ENCODE measurements at regions not wholly inside any gene's neighbourhood (a gene's known extent, or its start where the extent isn't known, plus 50 kb on each side); places are given as distances from the start of the nearest gene placed in this dataset.

DNA sequence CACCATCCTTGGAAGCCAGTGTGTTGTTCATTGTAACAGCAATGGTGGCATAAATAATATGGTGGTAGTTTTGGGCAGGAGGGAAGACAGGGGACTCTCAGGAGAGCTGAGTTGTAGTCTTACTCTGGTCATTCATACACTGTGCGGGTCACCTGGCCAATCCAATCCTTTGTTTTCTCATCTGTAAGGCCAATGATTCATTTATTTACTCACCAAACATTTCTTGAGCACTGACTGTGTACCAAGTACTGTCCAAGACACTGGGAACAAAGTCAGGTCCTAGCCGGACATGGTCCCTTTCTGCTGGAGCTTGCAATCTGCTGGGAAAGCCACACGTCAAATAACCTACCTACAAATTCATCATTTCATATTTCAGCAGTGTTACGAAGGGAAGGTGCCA is 302.7 kb downstream of the CYP26B1 start:
- Histone ChIP-seq H3K27me3 (ENCODE audit: control insufficient read depth, insufficient read depth, low read length) (no peaks in the 10 kb centered on the region), H3K9me3 (ENCODE audit: control insufficient read depth, insufficient read depth, low read length) (peaks cover 2% of the 10 kb centered on the region), H3K4me1 (ENCODE audit: control insufficient read depth, insufficient read depth, low read length) (no peaks in the 10 kb centered on the region), H3K4me3 (ENCODE audit: low read depth, low read length) (no peak overlapping the region), H3K36me3 (ENCODE audit: control insufficient read depth, insufficient read depth, low read length) (no peaks in the 10 kb centered on the region), H3K27ac (ENCODE audit: low read depth, low read length) (no peak overlapping the region)
- WGBS (ENCODE audit: insufficient coverage), result 100% methylated on average over 2 of the region's 4 CpGs
- DNase-seq (ENCODE audit: low read depth in 4 of 6, low spot score in 6 of 6), result no peak

DNA sequence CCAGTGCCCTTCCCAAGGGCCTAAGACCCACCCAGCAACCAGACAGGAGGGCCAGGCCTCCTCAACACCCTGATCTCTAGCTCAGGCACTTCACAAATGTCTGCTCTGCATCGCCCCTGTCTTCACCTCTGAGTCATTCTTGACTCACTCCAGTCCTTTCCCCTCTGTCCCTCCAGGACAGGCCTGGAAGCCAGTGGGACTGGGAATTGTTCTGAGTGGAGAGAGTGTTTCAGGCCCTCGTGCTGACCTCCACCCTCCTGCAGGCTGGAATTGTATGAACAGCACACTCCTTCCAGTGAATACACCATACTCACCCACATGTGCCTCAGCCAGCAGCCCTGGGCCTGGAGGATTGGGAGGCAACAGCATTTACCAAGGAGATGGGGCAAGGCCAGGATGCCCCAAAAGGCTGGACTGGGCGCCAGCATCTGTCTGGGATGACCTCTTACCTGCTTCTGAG is 304.2 kb downstream of the CYP26B1 start:
- no peak overlapping the region for H3K4me3 ChIP-seq (ENCODE audit: low read depth, low read length)
- no peak for DNase-seq (ENCODE audit: low read depth in 4 of 6, low spot score in 6 of 6)
- 64% methylated on average over 1 of the region's 3 CpGs for WGBS (ENCODE audit: insufficient coverage)
- no peaks in the 10 kb centered on the region for H3K36me3 ChIP-seq (ENCODE audit: control insufficient read depth, insufficient read depth, low read length)
- no peaks in the 10 kb centered on the region for H3K4me1 ChIP-seq (ENCODE audit: control insufficient read depth, insufficient read depth, low read length)
- H3K27ac ChIP-seq (ENCODE audit: low read depth, low read length), result no peak overlapping the region
- H3K9me3 ChIP-seq (ENCODE audit: control insufficient read depth, insufficient read depth, low read length), result peaks cover 2% of the 10 kb centered on the region
- no peaks in the 10 kb centered on the region for H3K27me3 ChIP-seq (ENCODE audit: control insufficient read depth, insufficient read depth, low read length)

DNA sequence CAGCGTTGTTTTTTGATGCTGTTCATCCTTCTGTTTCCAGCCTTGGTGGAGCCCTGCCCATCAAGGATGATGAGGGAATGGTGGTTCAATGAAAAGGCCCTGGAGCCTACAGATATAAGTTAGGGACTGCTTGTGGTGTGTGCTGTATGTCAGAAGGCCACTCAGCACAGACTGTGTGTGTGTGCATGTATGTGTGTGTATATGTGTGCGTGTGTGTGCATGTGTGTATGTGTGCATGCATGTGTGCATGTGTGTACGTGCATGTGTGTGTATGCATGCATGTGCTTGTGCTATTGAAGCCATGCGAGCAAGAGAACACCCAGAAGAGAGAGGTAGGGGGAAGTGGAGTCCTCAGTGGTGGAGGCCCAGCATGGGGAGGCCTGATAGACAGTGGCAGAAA is 304.9 kb downstream of the CYP26B1 start:
- WGBS (ENCODE audit: insufficient coverage), result 91% methylated on average over 3 of the region's 4 CpGs
- DNase-seq (ENCODE audit: low read depth in 4 of 6, low spot score in 6 of 6), result no peak
- Histone ChIP-seq H3K36me3 (ENCODE audit: control insufficient read depth, insufficient read depth, low read length) (no peaks in the 10 kb centered on the region), H3K4me3 (ENCODE audit: low read depth, low read length) (no peak overlapping the region), H3K4me1 (ENCODE audit: control insufficient read depth, insufficient read depth, low read length) (no peaks in the 10 kb centered on the region), H3K9me3 (ENCODE audit: control insufficient read depth, insufficient read depth, low read length) (peaks cover 2% of the 10 kb centered on the region), H3K27me3 (ENCODE audit: control insufficient read depth, insufficient read depth, low read length) (no peaks in the 10 kb centered on the region), H3K27ac (ENCODE audit: low read depth, low read length) (no peak overlapping the region)

DNA sequence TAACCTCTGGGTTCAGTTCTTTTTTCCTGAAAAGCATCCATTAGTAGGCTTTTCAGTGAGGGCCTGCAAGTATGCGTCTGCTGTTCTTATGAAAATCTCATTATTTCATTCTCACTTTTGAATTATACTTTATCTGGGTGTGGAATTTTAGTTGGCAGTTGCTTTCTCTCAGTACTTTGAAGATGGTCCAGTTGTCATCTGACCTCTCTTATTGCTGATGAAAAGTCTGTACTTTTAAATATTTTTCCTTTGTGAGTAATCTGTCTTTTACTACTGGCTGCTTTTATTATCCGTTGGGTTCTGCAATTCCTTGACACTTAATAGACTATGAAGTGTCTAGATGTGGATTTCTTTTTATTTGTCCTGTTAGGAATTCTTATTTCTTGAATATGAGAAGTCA is 307.8 kb downstream of the CYP26B1 start:
- H3K4me1 ChIP-seq (ENCODE audit: control insufficient read depth, insufficient read depth, low read length), result no peaks in the 10 kb centered on the region
- H3K27ac ChIP-seq (ENCODE audit: low read depth, low read length), result no peak overlapping the region
- no peaks in the 10 kb centered on the region for H3K36me3 ChIP-seq (ENCODE audit: control insufficient read depth, insufficient read depth, low read length)
- WGBS (ENCODE audit: insufficient coverage), result no CpG with 5 or more reads among the region's 2 CpGs
- H3K4me3 ChIP-seq (ENCODE audit: low read depth, low read length), result no peak overlapping the region
- DNase-seq (ENCODE audit: low read depth in 4 of 6, low spot score in 6 of 6), result no peak
- no peaks in the 10 kb centered on the region for H3K27me3 ChIP-seq (ENCODE audit: control insufficient read depth, insufficient read depth, low read length)
- peaks cover 2% of the 10 kb centered on the region for H3K9me3 ChIP-seq (ENCODE audit: control insufficient read depth, insufficient read depth, low read length)

DNA sequence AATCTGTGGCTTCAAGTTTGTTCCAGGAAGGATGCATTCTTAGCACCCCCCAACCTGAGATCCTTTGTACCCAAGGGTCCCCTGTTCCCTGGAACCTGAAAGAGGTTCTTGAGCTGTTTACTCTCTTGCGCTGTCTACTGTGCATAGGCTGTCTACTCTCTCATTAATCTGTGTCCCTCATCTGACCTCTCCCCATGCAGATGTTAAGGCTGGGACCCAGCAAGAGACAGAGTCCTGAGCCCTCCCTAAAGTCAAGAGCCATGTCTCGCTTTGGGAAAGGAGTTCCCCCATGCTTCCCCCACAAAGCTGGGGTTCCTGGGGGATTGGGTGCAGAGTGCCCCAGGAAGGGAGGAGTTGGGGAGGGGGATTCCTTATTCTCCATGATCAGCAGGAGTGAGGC is 312.9 kb downstream of the CYP26B1 start:
- Histone ChIP-seq H3K27ac (ENCODE audit: low read depth, low read length) (no peak overlapping the region), H3K4me3 (ENCODE audit: low read depth, low read length) (no peak overlapping the region), H3K9me3 (ENCODE audit: control insufficient read depth, insufficient read depth, low read length) (no peaks in the 10 kb centered on the region), H3K27me3 (ENCODE audit: control insufficient read depth, insufficient read depth, low read length) (no peaks in the 10 kb centered on the region), H3K4me1 (ENCODE audit: control insufficient read depth, insufficient read depth, low read length) (no peaks in the 10 kb centered on the region), H3K36me3 (ENCODE audit: control insufficient read depth, insufficient read depth, low read length) (no peaks in the 10 kb centered on the region)
- WGBS (ENCODE audit: insufficient coverage), result 100% methylated on average over 1 of the region's 2 CpGs
- no peak for DNase-seq (ENCODE audit: low read depth in 4 of 6, low spot score in 6 of 6)

DNA sequence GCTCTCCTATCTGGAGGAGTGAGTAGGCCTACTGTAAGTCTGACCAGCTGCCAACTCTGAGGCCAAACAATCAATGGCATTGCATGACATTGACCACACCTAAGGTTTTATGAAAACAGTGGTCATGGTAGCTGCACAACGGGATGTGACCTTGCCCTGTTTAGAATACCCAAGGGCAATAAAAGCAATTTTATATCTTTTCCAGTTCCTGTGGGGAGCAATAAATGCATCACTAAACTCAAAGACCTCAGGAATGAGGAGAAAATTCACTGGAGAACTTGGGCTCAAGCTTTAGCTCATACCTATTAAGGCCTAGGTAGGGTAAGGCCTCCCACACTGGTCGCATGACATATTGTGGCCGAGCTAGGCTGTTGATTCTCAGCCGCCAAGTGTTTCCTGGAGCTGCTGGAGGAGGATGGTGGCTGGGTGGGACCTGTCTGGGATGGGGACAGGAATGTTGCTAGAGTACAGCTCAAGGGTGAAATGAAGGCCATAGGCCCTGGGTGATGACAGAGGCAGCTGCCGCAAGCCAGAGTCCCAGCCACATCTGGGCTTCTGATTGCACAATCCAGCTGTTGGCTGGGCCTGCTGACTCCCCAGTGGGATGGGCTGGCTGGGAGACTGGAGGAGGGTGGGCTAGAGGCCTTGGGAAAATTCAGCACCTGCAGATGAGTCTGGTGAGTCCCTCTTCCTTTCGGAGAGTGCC is 313.7 kb downstream of the CYP26B1 start:
- no peaks in the 10 kb centered on the region for H3K27me3 ChIP-seq (ENCODE audit: control insufficient read depth, insufficient read depth, low read length)
- no peak overlapping the region for H3K4me3 ChIP-seq (ENCODE audit: low read depth, low read length)
- 94% methylated on average over 5 of the region's 6 CpGs for WGBS (ENCODE audit: insufficient coverage)
- no peaks in the 10 kb centered on the region for H3K36me3 ChIP-seq (ENCODE audit: control insufficient read depth, insufficient read depth, low read length)
- DNase-seq (ENCODE audit: low read depth in 4 of 6, low spot score in 6 of 6), result no peak
- H3K9me3 ChIP-seq (ENCODE audit: control insufficient read depth, insufficient read depth, low read length), result no peaks in the 10 kb centered on the region
- H3K4me1 ChIP-seq (ENCODE audit: control insufficient read depth, insufficient read depth, low read length), result no peaks in the 10 kb centered on the region
- no peak overlapping the region for H3K27ac ChIP-seq (ENCODE audit: low read depth, low read length)

DNA sequence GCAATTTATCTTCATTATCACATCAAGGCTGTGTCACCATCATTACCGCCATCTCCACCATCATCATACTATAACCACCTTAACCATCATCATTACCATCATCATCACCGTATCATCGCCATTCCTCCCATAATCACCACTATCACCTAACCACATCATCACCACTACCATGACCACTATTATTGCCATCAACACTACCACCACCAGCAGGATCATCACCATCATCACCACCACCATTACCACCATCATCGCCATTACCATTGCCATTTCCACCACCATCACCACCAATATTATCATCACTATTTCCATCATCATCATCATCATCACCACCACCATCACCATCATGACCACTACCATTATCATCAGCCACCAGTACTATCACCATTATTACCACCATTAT is 314.4 kb downstream of the CYP26B1 start:
- WGBS (ENCODE audit: insufficient coverage), result 75% methylated on average over 4 of the region's 4 CpGs
- DNase-seq (ENCODE audit: low read depth in 4 of 6, low spot score in 6 of 6), result no peak
- Histone ChIP-seq H3K4me1 (ENCODE audit: control insufficient read depth, insufficient read depth, low read length) (no peaks in the 10 kb centered on the region), H3K27ac (ENCODE audit: low read depth, low read length) (no peak overlapping the region), H3K27me3 (ENCODE audit: control insufficient read depth, insufficient read depth, low read length) (no peaks in the 10 kb centered on the region), H3K4me3 (ENCODE audit: low read depth, low read length) (no peak overlapping the region), H3K9me3 (ENCODE audit: control insufficient read depth, insufficient read depth, low read length) (no peaks in the 10 kb centered on the region), H3K36me3 (ENCODE audit: control insufficient read depth, insufficient read depth, low read length) (no peaks in the 10 kb centered on the region)

DNA sequence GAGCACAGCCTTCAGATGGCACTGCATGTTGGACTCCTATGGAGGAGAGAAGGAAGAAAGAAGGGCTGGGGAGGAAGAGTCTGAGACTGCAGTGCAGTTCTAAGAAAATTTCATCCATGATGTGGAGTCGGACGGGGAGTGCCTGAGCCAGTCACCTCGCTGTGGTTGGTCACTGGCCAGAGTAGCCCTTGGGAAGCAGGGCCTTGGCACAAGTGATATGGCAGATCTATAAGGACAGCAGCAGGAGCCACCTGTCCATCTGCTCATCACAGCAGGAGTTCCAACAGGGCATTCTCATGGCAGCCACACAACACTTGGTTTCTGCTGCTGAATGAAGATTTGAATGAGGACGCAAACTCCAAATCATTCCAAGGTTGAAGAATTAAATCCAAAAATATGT is 314.8 kb downstream of the CYP26B1 start:
- 100% methylated on average over 3 of the region's 4 CpGs for WGBS (ENCODE audit: insufficient coverage)
- no peaks in the 10 kb centered on the region for H3K9me3 ChIP-seq (ENCODE audit: control insufficient read depth, insufficient read depth, low read length)
- H3K27me3 ChIP-seq (ENCODE audit: control insufficient read depth, insufficient read depth, low read length), result no peaks in the 10 kb centered on the region
- no peak for DNase-seq (ENCODE audit: low read depth in 4 of 6, low spot score in 6 of 6)
- no peaks in the 10 kb centered on the region for H3K36me3 ChIP-seq (ENCODE audit: control insufficient read depth, insufficient read depth, low read length)
- no peaks in the 10 kb centered on the region for H3K4me1 ChIP-seq (ENCODE audit: control insufficient read depth, insufficient read depth, low read length)
- no peak overlapping the region for H3K4me3 ChIP-seq (ENCODE audit: low read depth, low read length)
- H3K27ac ChIP-seq (ENCODE audit: low read depth, low read length), result no peak overlapping the region

DNA sequence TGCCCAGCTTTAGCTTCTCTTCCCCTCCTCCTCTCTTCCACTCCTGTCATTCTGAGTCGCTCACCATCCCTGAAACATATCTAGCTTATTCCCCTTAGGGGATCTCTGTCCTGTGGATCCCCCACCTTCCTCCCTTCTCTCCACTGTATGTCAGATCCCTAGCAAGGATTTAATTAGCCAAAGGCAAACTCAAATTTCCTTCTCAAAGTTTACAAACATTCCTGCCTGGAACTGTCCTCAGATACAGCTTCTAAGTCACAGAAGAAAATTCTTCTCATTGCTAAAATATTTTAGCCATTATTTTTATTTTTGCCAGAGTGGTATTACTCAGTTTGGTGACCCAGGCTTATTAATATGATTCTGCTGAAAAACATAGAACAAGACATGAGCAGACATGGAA is 315.3 kb downstream of the CYP26B1 start:
- Histone ChIP-seq H3K36me3 (ENCODE audit: control insufficient read depth, insufficient read depth, low read length) (no peaks in the 10 kb centered on the region), H3K27ac (ENCODE audit: low read depth, low read length) (no peak overlapping the region), H3K27me3 (ENCODE audit: control insufficient read depth, insufficient read depth, low read length) (no peaks in the 10 kb centered on the region), H3K4me1 (ENCODE audit: control insufficient read depth, insufficient read depth, low read length) (no peaks in the 10 kb centered on the region), H3K9me3 (ENCODE audit: control insufficient read depth, insufficient read depth, low read length) (no peaks in the 10 kb centered on the region), H3K4me3 (ENCODE audit: low read depth, low read length) (no peak overlapping the region)
- no peak for DNase-seq (ENCODE audit: low read depth in 4 of 6, low spot score in 6 of 6)
- WGBS (ENCODE audit: insufficient coverage), result 85% methylated on average over 1 of the region's 1 CpG

DNA sequence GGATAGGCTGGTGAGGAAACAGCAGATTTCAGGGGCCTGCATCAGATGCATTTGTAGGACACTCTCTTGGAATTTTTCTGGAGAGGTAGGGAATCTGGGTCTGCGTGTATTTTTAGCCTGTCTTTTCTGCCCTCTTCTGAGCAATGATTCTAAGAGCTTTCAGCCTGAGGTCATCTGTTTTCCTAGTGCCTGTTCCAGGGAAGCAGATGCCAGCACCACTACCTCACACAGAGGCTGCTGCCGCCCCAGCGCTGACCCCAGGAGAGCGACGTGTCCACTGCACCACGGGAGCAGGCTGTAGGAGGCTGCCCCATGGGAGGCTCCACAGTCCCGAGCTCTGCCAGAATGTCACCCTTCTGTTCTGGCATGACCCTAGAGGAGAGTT is 316.5 kb downstream of the CYP26B1 start:
- H3K27me3 ChIP-seq (ENCODE audit: control insufficient read depth, insufficient read depth, low read length), result no peaks in the 10 kb centered on the region
- WGBS (ENCODE audit: insufficient coverage), result 70% methylated on average over 7 of the region's 7 CpGs
- no peaks in the 10 kb centered on the region for H3K4me1 ChIP-seq (ENCODE audit: control insufficient read depth, insufficient read depth, low read length)
- H3K9me3 ChIP-seq (ENCODE audit: control insufficient read depth, insufficient read depth, low read length), result no peaks in the 10 kb centered on the region
- no peak for DNase-seq (ENCODE audit: low read depth in 4 of 6, low spot score in 6 of 6)
- no peaks in the 10 kb centered on the region for H3K36me3 ChIP-seq (ENCODE audit: control insufficient read depth, insufficient read depth, low read length)
- H3K4me3 ChIP-seq (ENCODE audit: low read depth, low read length), result no peak overlapping the region
- H3K27ac ChIP-seq (ENCODE audit: low read depth, low read length), result no peak overlapping the region
